Sigmoid colon (tissue), 4 donors: ENCODE measurements at regions not wholly inside any gene's neighbourhood (a gene's known extent, or its start where the extent isn't known, plus 50 kb on each side); places are given as distances from the start of the nearest gene placed in this dataset.

ENCODE experiments used
- POLR2A ChIP-seq, 2 donors: fragments of 450-650 bp; IDR thresholded peaks; one replicate each; pipeline ENCODE4 v1.6.1; 2016; ENCODE audit warnings: antibody characterized with exemption in 2 of 2, mild to moderate bottlenecking in 2 of 2, moderate library complexity in 2 of 2
- POLR2AphosphoS5 ChIP-seq, 4 donors: sonication (generic); formaldehyde crosslinking; IDR thresholded peaks; one replicate each; pipeline ENCODE4 v1.6.1; 2017; ENCODE audit warnings: antibody characterized with exemption in 4 of 4
- TF ChIP-seq, protein P1 (sequence below), 4 experiments: fragments of 450-650 bp in 3 of 4; fragments of 200-600 bp in 1 of 4; IDR thresholded peaks; one replicate each; pipeline ENCODE4 v1.5.1; 2016 to 2019; ENCODE audit warnings: antibody characterized with exemption in 4 of 4, mild to moderate bottlenecking in 3 of 4, moderate library complexity in 2 of 4

DNA sequence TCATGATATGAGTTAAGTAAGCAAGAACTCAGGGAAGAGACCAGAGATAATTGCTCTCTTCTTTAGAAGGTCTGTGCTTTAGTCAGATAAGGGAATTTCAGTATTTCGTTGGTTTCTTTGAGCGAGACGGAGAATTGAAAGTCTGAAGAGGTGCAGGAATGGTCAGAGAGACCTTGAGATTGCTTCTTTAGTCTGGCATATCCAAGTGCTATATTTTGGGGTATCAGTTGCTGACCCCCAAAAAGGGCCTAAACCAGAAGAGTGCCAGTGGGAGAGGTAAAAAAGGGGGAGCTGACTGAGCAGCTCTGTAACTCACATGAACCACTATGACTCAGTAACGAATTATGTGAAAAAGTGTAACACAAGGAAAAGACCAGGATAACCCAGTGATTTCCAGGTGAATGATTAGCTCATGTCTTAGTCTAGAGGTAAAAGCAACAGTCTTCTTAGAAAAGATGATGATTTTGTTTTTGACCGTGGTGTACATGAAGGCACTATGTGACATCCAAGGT is 932.9 kb downstream of the TDRD15 start:
- TF ChIP-seq, protein P1, sequence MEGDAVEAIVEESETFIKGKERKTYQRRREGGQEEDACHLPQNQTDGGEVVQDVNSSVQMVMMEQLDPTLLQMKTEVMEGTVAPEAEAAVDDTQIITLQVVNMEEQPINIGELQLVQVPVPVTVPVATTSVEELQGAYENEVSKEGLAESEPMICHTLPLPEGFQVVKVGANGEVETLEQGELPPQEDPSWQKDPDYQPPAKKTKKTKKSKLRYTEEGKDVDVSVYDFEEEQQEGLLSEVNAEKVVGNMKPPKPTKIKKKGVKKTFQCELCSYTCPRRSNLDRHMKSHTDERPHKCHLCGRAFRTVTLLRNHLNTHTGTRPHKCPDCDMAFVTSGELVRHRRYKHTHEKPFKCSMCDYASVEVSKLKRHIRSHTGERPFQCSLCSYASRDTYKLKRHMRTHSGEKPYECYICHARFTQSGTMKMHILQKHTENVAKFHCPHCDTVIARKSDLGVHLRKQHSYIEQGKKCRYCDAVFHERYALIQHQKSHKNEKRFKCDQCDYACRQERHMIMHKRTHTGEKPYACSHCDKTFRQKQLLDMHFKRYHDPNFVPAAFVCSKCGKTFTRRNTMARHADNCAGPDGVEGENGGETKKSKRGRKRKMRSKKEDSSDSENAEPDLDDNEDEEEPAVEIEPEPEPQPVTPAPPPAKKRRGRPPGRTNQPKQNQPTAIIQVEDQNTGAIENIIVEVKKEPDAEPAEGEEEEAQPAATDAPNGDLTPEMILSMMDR (IDR thresholded peaks at IDR 0.05) = no peak
- TF ChIP-seq POLR2A (IDR thresholded peaks at IDR 0.05) = no peak
- TF ChIP-seq POLR2AphosphoS5 (IDR thresholded peaks at IDR 0.05) = no peak
